Neural progenitor cell (in vitro differentiated cells): ENCODE measurements at regions not wholly inside any gene's neighbourhood (a gene's known extent, or its start where the extent isn't known, plus 50 kb on each side); places are given as distances from the start of the nearest gene placed in this dataset.

Experiments used
- CTCF ChIP-seq: fragments of 200-600 bp; sonication (generic); IDR thresholded peaks from 2 replicates; pipeline ENCODE4 v1.5.1; 2017; ENCODE audit warnings: antibody characterized with exemption, mild to moderate bottlenecking
- EZH2 ChIP-seq: fragments of 200-600 bp; sonication (generic); IDR thresholded peaks from 2 replicates; pipeline ENCODE4 v1.6.1; 2017; ENCODE audit warnings: antibody characterized with exemption, mild to moderate bottlenecking, moderate library complexity
- EZH2phosphoT487 ChIP-seq: fragments of 200-600 bp; sonication (generic); IDR thresholded peaks from 2 replicates; pipeline ENCODE4 v1.6.1; 2017; ENCODE audit warnings: antibody characterized with exemption

GRCh38 chr14:44374906-44375305, 132.2 kb downstream of the FSCB start:
- TF ChIP-seq CTCF (no peak), EZH2 (no peak), EZH2phosphoT487 (no peak)
